ENCODE measurements at regions not wholly inside any gene's neighbourhood (a gene's known extent, or its start where the extent isn't known, plus 50 kb on each side); places are given as distances from the start of the nearest gene placed in this dataset.
A peak's percentile ranks its signal among the peaks of the same experiment; 100 is the strongest.

DNA sequence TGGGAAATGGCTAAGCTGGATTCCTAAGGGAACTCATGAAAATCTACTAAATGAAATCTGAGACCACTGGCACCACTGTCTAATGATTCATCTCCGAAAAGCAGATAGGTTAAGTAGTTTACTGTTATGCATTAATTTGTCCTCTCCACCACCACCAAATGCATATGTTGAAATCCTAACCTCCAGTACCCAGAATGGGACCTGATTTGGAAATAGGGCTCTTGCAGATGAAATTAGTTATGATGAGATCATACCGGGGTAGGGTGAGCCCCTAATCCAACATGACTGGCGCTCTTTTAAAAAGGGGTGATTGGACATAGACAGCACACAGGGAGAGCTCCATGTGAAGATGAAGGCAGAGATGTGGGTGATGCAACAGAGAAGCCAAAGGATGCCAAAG is 124.9 kb upstream of the GUCY1A1 start:
- Mint-ChIP-seq H3K9me3 (ENCODE audit: unreplicated experiment) (no peaks in the 10 kb centered on the region), H3K4me3 (ENCODE audit: unreplicated experiment) (no peak overlapping the region), H3K27ac (ENCODE audit: low read depth, unreplicated experiment) (no peak overlapping the region), H3K36me3 (ENCODE audit: insufficient read depth, unreplicated experiment) (no peaks in the 10 kb centered on the region), H3K4me1 (ENCODE audit: insufficient read depth, unreplicated experiment) (no peaks in the 10 kb centered on the region), H3K27me3 (ENCODE audit: insufficient read depth, unreplicated experiment) (no peaks in the 10 kb centered on the region)
- TF ChIP-seq, protein P1, sequence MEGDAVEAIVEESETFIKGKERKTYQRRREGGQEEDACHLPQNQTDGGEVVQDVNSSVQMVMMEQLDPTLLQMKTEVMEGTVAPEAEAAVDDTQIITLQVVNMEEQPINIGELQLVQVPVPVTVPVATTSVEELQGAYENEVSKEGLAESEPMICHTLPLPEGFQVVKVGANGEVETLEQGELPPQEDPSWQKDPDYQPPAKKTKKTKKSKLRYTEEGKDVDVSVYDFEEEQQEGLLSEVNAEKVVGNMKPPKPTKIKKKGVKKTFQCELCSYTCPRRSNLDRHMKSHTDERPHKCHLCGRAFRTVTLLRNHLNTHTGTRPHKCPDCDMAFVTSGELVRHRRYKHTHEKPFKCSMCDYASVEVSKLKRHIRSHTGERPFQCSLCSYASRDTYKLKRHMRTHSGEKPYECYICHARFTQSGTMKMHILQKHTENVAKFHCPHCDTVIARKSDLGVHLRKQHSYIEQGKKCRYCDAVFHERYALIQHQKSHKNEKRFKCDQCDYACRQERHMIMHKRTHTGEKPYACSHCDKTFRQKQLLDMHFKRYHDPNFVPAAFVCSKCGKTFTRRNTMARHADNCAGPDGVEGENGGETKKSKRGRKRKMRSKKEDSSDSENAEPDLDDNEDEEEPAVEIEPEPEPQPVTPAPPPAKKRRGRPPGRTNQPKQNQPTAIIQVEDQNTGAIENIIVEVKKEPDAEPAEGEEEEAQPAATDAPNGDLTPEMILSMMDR (IDR thresholded peaks at IDR 0.05; ENCODE audit: unreplicated experiment) = no peak
- intact Hi-C loops (cut with micrococcal nuclease) = no loop called here
- DNase-seq (ENCODE audit: unreplicated experiment) = peak; percentile 49
- CTCF ChIA-PET = no interaction called here
- no TSS peak for BruUV-seq (replicated peaks)
- POLR2A ChIA-PET = no interaction called here

DNA sequence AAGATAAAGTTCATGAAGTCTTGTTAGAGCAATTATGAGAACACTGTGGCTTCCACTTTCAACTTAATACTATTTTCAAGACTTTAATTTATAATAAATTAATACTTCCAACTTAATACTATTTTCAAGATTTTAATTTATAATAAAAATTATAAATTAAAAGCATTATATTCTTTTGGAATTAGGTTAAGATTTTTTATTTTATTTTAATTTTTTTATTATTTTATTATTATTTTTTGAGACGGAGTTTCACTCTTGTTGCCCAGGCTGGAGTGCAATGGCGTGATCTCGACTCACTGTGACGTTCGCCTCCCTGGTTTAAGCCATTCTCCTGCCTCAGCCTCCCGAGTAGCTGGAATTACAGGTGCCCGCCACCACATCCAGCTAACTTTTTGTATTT is 126.0 kb upstream of the GUCY1A1 start:
- Mint-ChIP-seq H3K27ac (ENCODE audit: low read depth, unreplicated experiment) (no peak overlapping the region), H3K4me1 (ENCODE audit: insufficient read depth, unreplicated experiment) (no peaks in the 10 kb centered on the region), H3K36me3 (ENCODE audit: insufficient read depth, unreplicated experiment) (no peaks in the 10 kb centered on the region), H3K4me3 (ENCODE audit: unreplicated experiment) (no peak overlapping the region), H3K27me3 (ENCODE audit: insufficient read depth, unreplicated experiment) (no peaks in the 10 kb centered on the region), H3K9me3 (ENCODE audit: unreplicated experiment) (no peaks in the 10 kb centered on the region)
- intact Hi-C loops (cut with micrococcal nuclease) = no loop called here
- TF ChIP-seq, protein P1 (IDR thresholded peaks at IDR 0.05; ENCODE audit: unreplicated experiment) = no peak
- BruUV-seq (replicated peaks) = no TSS peak
- ChIA-PET CTCF (interaction anchor here (0.6 kb wide), 1 partner anchor 12 kb away, joined by 3 read pairs; no protein-coding TSS in a partner anchor), POLR2A (no interaction called here)
- DNase-seq (ENCODE audit: unreplicated experiment) = no peak

DNA sequence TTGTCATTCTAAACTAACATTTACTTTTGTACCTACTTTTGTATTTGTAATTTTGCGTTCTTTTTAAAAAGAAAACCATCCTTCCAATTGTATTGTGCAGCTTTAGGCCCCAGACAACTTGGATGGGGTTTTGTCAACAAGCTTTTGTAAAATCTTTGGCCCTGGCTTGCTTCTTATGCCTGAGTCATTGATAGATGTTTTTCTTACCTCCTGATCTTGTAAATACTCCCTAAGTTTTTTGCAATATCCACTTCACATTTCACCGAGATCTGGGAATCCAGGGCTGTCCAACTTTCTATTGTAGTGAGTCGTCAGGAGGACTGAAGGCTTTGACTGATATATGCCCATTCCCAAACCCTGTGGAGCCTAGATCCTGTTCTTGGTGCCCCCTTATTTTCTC is 126.9 kb upstream of the GUCY1A1 start:
- Mint-ChIP-seq H3K36me3 (ENCODE audit: insufficient read depth, unreplicated experiment) (no peaks in the 10 kb centered on the region), H3K27me3 (ENCODE audit: insufficient read depth, unreplicated experiment) (no peaks in the 10 kb centered on the region), H3K4me3 (ENCODE audit: unreplicated experiment) (no peak overlapping the region), H3K27ac (ENCODE audit: low read depth, unreplicated experiment) (no peak overlapping the region), H3K9me3 (ENCODE audit: unreplicated experiment) (no peaks in the 10 kb centered on the region), H3K4me1 (ENCODE audit: insufficient read depth, unreplicated experiment) (no peaks in the 10 kb centered on the region)
- DNase-seq (ENCODE audit: unreplicated experiment) = peak; percentile 42
- ChIA-PET POLR2A (no interaction called here), CTCF (interaction anchor here (0.7 kb wide), 1 partner anchor 50 kb away, joined by 3 read pairs; no protein-coding TSS in a partner anchor)
- intact Hi-C loops (cut with micrococcal nuclease) = no loop called here
- TF ChIP-seq, protein P1 (IDR thresholded peaks at IDR 0.05; ENCODE audit: unreplicated experiment) = no peak
- no TSS peak for BruUV-seq (replicated peaks)

DNA sequence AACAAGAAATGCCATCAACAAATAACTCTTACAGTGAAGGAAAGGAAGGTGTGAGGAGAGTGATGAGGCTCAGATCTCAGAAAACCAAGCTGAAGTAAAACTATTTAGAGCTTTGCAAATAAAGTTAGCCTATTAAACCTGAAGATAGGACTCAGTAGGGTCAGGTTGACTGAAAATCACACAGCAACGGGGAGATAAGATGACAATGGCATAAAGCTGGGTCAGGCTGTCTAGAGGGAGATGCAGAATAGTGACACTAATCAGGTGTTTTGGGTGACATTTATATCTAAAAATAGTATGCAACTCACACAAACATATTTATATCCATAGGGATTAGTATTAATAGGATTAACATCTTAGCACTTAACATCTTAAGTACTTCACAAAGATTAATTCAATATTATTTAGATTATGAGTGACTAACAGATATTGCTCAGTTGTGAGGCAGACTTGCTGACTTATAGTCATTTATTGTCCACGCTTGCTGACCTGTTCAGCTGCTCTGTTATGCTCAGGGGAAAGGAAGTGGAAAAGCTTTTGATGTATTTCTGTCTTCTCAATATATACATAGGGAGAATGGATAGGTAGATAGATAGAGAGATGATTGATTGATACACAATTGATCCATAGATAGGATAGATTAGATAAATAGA is 130.7 kb upstream of the GUCY1A1 start:
- TF ChIP-seq, protein P1 (IDR thresholded peaks at IDR 0.05; ENCODE audit: unreplicated experiment) = no peak
- Mint-ChIP-seq H3K4me1 (ENCODE audit: insufficient read depth, unreplicated experiment) (peaks cover 1% of the 10 kb centered on the region), H3K27me3 (ENCODE audit: insufficient read depth, unreplicated experiment) (no peaks in the 10 kb centered on the region), H3K4me3 (ENCODE audit: unreplicated experiment) (no peak overlapping the region), H3K36me3 (ENCODE audit: insufficient read depth, unreplicated experiment) (no peaks in the 10 kb centered on the region), H3K9me3 (ENCODE audit: unreplicated experiment) (no peaks in the 10 kb centered on the region), H3K27ac (ENCODE audit: low read depth, unreplicated experiment) (no peak overlapping the region)
- DNase-seq (ENCODE audit: unreplicated experiment) = no peak
- no TSS peak for BruUV-seq (replicated peaks)
- intact Hi-C loops (cut with micrococcal nuclease) = no loop called here
- POLR2A ChIA-PET = no interaction called here
- CTCF ChIA-PET = no interaction called here

Measured in MCF 10A (cell line).